Cardiac septum (tissue), 1 donor: ENCODE measurements at regions not wholly inside any gene's neighbourhood (a gene's known extent, or its start where the extent isn't known, plus 50 kb on each side); places are given as distances from the start of the nearest gene placed in this dataset.

ENCODE experiments used
- DNase-seq: peaks from one replicate; pipeline ENCODE4 v3.0.0-alpha.2; 2020; ENCODE audit warnings: low spot score
- intact Hi-C: fragments of 100-400 bp; cut with DNase I; formaldehyde crosslinking; loops from one replicate; pipeline ENCODE4 v1.14.0; 2022
- donor health status: DM: no; HTN: no; CAD: no.

- no peak for DNase-seq
- intact Hi-C loops = no loop called here
Measured at GRCh38 chr20:17068084-17068711, 158.6 kb upstream of the PCSK2 start.

DNA sequence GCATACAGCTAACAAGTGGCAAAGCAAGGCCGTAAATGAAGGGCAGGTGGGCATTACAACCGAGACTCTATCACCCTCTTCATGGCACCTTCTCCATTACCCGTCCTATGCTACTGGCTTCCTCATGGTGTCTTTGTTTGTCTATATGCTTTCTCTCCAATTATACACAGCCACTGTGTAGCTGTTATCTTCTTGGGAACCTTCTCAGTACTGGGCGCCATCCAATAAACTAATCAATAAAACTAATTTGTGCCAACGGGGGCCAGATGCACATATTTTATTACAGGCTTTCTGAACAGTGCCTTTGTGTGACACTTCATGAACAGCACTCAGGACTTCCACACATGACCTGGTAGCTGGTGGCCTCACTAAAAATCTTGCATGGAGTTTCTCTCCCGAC lies 149.8 kb upstream of the PCSK2 start:
- intact Hi-C loops = no loop called here
- no peak for DNase-seq

DNA sequence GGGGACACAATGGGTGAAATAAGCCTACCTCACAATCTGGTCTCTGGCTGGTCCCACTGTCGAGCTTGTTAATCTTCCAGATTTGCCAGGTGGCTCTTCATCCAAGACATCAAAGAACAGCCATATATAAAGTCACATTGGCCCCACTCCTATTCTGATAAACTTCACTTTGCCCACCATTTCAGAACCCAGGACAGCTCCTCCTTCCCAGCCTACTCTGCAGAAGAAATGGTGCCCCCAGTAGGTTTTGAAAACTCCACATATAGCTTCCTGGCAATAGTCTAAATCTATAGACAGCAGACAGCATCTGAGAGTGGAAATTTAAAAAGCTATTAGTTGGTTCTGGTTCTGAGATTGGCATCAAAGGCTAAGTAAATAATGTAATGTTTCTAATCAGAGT lies 143.1 kb upstream of the PCSK2 start:
- intact Hi-C loops = no loop called here
- no peak for DNase-seq

GRCh38 chr20:17084909-17085308 lies 141.9 kb upstream of the PCSK2 start:
- DNase-seq = no peak
- intact Hi-C loops = no loop called here

DNA sequence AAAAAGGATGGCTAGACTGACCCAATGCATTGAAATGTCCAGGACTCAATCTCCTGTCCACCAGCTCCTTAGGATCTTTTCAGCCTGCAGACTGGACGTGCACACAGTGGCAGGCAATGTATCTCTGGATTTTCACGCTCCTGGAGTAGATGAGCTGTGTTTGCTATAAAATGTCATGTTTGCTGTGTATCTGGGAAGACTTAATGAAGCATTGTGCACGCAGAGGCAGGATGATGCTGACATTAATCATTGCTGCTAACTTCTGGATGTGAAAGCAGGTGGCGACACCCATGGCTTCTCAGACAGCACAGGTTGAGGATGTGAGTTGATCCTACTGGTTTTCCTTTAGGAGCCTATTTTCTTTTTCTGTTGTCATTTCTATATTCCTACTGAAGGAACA lies 133.1 kb upstream of the PCSK2 start:
- intact Hi-C loops = no loop called here
- DNase-seq = no peak

GRCh38 chr20:17097603-17098002 lies 129.2 kb upstream of the PCSK2 start:
- no peak for DNase-seq
- intact Hi-C loops = no loop called here

- intact Hi-C loops = no loop called here
- DNase-seq = no peak
Measured at GRCh38 chr20:17100506-17100905, 126.3 kb upstream of the PCSK2 start.

- intact Hi-C loops = no loop called here
Measured at GRCh38 chr20:17107127-17107526, 119.7 kb upstream of the PCSK2 start.

DNA sequence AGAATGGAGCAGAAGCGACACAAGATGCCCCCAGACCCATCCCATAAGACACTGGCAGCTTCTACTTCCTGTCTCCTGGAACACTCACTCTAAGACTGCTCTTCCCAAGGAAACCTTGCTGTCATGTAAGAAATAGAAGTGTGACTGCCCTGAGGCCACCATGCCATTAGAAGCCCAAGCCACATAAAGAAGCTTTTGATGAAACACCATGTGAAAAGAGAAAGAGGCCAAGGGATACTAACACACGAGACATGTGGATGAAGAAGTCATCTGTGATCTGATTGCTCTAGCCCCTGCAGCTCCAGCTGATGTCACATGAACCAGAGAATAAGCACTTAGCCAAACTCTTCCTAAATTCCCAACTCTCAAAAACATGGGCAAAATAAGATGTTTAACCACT lies 117.9 kb upstream of the PCSK2 start:
- intact Hi-C loops = no loop called here
- no peak for DNase-seq

More at GRCh38 chr20:17107127-17107526, 119.7 kb upstream of the PCSK2 start:
- no peak for DNase-seq

GRCh38 chr20:17109307-17109706 lies 117.5 kb upstream of the PCSK2 start:
- no peak for DNase-seq
- intact Hi-C loops = no loop called here

DNA sequence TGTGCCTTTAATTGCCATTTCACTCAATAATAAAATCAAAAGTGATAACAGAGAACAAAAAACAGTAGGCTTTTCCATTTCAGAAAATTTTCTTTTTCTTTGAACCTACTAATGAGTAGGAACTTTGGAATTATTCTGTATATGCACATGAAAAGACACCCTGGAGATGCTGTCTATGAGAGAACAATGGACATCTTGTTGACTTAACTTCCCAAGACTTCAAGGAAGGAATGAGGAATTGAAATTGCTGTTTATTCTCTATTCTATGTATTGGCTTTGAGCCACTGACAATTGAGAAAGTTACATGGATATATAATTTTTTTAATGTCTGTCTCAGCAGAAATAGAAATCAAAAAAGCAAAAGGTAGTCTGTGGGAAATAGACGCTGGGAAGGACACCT lies 98.6 kb upstream of the PCSK2 start:
- DNase-seq = no peak
- intact Hi-C loops = no loop called here

GRCh38 chr20:17129089-17129488 lies 97.8 kb upstream of the PCSK2 start:
- no peak for DNase-seq
- intact Hi-C loops = no loop called here

- intact Hi-C loops = no loop called here
- DNase-seq = no peak
Measured at GRCh38 chr20:17137692-17138091, 89.1 kb upstream of the PCSK2 start.

DNA sequence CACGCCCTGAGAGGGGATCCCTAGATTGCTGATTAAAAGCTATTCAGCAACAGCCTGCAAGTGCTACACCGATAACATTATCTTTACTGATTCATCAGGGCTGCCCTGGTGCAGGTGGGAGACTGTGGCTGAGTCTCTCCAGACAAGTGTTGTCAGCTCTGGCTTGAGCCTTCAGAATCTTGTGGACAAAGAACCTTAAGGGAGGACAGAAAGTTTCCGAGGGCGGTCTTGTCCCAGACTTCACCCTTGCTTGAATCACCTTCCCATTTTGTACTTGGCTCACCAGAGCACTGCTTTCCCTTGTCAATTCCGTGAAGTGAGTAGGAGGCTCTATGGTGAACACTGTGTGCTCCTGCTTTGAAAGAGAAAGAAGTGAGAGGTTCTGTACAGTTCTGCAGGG lies 88.6 kb upstream of the PCSK2 start:
- intact Hi-C loops = no loop called here
- no peak for DNase-seq

DNA sequence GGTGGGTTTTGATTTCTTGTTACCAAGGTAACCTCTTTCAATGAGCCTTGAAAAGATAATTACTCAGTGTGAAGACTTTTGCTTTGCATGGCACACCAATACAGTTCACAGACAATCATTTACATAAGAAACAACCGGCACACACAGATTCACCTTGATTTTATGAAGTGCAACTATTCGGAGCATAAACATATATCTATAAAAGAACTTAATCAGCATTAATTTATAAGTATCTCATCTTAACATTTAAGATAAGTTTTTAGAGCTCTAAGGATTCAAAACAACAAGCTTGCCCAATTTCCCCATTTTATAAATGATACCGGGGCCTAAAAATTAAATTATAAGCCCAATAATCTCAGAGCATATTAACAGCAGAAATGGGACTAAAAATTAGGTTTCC lies 85.9 kb upstream of the PCSK2 start:
- no peak for DNase-seq
- intact Hi-C loops = no loop called here

DNA sequence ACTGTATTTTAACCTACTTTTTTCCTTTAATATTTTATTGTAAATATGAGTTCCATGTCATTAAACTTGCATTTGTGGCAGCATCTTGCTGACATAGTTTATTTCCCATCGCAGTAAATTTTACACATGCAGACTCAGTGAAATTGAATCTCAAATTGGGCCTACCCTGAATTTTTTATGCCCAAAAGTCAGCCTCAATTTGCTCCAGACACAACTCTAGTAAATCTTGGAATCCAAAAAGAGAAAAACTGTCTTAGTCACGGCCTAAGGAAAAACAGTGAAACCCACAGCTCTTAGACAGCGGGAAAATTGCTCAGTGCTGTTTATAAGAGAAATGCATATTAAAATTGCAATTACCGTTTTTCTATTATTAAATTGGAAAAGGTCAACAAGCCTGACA lies 85.3 kb upstream of the PCSK2 start:
- DNase-seq = no peak

GRCh38 chr20:17142666-17143065 lies 84.2 kb upstream of the PCSK2 start:
- DNase-seq = no peak
- intact Hi-C loops = no loop called here

More for the DNA sequence above, 85.3 kb upstream of the PCSK2 start:
- intact Hi-C loops = no loop called here

DNA sequence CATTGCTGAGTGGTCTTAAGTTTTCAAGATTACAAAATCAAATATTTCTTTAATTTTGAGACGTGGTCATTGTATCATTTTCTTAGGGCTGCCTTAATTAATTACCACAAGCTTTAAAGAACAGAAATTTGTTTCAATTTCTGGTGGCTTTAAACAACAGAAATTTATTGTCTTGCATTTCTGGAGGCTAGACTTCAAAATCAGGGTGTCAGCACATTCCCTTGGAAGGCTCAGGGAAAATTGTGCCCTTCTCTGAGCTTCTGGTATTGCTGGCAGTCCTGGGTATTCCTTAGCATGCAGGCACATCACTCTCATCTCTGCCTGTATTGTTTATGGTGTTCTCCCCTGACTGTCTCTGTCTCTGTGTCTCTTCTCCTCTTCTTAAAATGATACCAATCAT lies 76.0 kb upstream of the PCSK2 start:
- DNase-seq = no peak
- intact Hi-C loops = no loop called here

DNA sequence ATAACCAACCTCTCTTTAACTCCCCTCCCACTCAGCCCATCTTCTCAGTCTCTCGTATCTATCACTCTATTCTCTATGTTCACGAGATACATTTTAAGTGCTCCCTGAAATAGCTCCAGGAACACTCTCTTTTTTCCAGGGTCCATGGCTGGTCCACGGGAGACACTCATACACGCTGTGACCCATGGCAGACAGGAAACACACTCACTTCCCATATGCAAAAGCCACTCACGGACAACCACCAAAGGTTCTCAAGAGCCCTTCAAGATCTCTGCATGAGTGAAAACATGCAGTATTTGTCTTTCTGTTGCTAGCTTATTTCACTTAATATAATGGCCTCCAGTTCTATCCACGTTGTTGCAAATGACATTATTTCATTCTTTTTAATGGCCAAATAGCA lies 71.4 kb upstream of the PCSK2 start:
- intact Hi-C loops = no loop called here
- no peak for DNase-seq

DNA sequence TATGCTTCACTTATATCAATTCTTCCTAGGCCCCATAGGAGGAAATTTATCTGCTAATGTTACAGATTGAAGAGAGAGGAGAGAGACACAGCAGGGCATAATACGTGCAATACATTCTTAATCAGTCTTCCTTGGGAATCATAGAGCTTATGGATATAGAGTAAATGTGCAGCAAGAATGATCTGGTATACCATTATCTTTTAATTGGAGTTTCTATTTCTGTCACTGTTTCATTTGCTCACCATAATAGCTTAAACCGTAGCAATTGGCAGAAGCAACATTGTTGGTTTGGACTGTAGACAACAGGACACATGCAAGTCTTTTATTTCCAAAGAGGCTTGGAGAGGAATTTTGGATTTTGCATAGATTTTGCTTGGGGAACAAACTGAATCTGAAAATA lies 68.1 kb upstream of the PCSK2 start:
- intact Hi-C loops = no loop called here
- no peak for DNase-seq

- intact Hi-C loops = no loop called here
- DNase-seq = no peak
Measured at GRCh38 chr20:17161673-17162481, 65.0 kb upstream of the PCSK2 start.
